Coronary artery (tissue), 2 donors: ENCODE measurements at regions not wholly inside any gene's neighbourhood (a gene's known extent, or its start where the extent isn't known, plus 50 kb on each side); places are given as distances from the start of the nearest gene placed in this dataset.

Experiments
- DNase-seq: peaks from one replicate; pipeline ENCODE4 v3.0.0-alpha.2; 2017; ENCODE audit warnings: low spot score
- H3K27ac ChIP-seq, 2 donors: fragments of 200-600 bp; sonication (generic); one replicate each; pipeline ENCODE4 v1.5.1; 2016 to 2019
- H3K4me3 ChIP-seq: fragments of 200-600 bp; sonication (generic); 2 replicates; pipeline ENCODE4 v1.5.1; 2016; ENCODE audit warnings: mild to moderate bottlenecking, moderate library complexity
- CTCF ChIP-seq: fragments of 200-600 bp; sonication (generic); IDR thresholded peaks from one replicate; pipeline ENCODE4 v1.5.1; 2019; ENCODE audit warnings: antibody characterized with exemption

GRCh38 chr5:172573986-172574870 lies 66.8 kb upstream of the NEURL1B start:
- no peak overlapping the region for H3K4me3 ChIP-seq
- no peak for DNase-seq
- peak overlapping the region; percentile 28 to 59 for H3K27ac ChIP-seq
- no peak for TF ChIP-seq CTCF

- H3K27ac ChIP-seq = peak overlapping the region in 1 of 2 donors; percentile 25
Observed at GRCh38 chr5:172573120-172573882, 67.8 kb upstream of the NEURL1B start.

GRCh38 chr5:172572440-172572839 lies 68.6 kb upstream of the NEURL1B start:
- Histone ChIP-seq H3K4me3 (no peak overlapping the region), H3K27ac (no peak overlapping the region)
- DNase-seq = no peak
- TF ChIP-seq CTCF = no peak

More at GRCh38 chr5:172573120-172573882, 67.8 kb upstream of the NEURL1B start:
- TF ChIP-seq CTCF = no peak
- H3K4me3 ChIP-seq = no peak overlapping the region
- DNase-seq = no peak

- TF ChIP-seq CTCF = no peak
- H3K4me3 ChIP-seq = no peak overlapping the region
- DNase-seq = no peak
- no peak overlapping the region for H3K27ac ChIP-seq
Observed at GRCh38 chr5:172571892-172572291, 69.2 kb upstream of the NEURL1B start.

GRCh38 chr5:172571413-172571812 lies 69.7 kb upstream of the NEURL1B start:
- no peak overlapping the region for H3K27ac ChIP-seq
- H3K4me3 ChIP-seq = no peak overlapping the region
- TF ChIP-seq CTCF = no peak
- no peak for DNase-seq

GRCh38 chr5:172570594-172571334 lies 70.3 kb upstream of the NEURL1B start:
- Histone ChIP-seq H3K4me3 (no peak overlapping the region), H3K27ac (no peak overlapping the region)
- TF ChIP-seq CTCF = no peak
- no peak for DNase-seq
